ENCODE measurements at regions not wholly inside any gene's neighbourhood (a gene's known extent, or its start where the extent isn't known, plus 50 kb on each side); places are given as distances from the start of the nearest gene placed in this dataset.

DNA sequence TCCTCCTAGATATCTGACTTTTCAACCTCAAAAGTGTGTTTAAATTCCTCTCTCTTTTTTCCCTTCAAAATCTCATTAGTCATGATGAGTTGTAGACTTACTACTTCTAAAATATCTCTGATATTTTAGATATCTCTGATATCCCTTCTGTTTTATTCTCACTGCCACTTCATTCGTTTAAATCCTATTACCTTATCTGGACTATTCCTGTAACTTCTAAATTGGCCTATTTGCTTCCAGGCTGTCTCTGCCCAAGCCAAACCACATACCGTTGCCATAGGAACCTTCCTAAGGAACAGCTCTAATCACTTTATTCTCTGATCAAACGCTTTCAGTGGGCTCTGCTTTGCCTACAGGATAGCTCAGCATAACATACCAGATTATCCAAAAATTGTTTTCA, 333.1 kb upstream of the CHRM3 start:
- TF ChIP-seq CSDC2 (CRISPR knock-in tag; IDR thresholded peaks at IDR 0.05) (peak; percentile 63; the same call in 1 of the 2 replicates), ISL1 (CRISPR knock-in tag; IDR thresholded peaks at IDR 0.05) (peak; percentile 99), SNAI2 (CRISPR knock-in tag; IDR thresholded peaks at IDR 0.05) (no peak), RARB (CRISPR knock-in tag; IDR thresholded peaks at IDR 0.05) (no peak), ZNF8 (CRISPR knock-in tag; IDR thresholded peaks at IDR 0.05) (0 out of 2 replicates have a peak, but pooled peaks have one; percentile 13), ZC3H10 (CRISPR knock-in tag; IDR thresholded peaks at IDR 0.05) (peak; percentile 24; the same call in 1 of the 2 replicates), BACH2 (CRISPR knock-in tag; IDR thresholded peaks at IDR 0.05; ENCODE audit: borderline replicate concordance) (no peak; the same call in 1 of the 2 replicates)
- TF ChIP-seq, protein P1, sequence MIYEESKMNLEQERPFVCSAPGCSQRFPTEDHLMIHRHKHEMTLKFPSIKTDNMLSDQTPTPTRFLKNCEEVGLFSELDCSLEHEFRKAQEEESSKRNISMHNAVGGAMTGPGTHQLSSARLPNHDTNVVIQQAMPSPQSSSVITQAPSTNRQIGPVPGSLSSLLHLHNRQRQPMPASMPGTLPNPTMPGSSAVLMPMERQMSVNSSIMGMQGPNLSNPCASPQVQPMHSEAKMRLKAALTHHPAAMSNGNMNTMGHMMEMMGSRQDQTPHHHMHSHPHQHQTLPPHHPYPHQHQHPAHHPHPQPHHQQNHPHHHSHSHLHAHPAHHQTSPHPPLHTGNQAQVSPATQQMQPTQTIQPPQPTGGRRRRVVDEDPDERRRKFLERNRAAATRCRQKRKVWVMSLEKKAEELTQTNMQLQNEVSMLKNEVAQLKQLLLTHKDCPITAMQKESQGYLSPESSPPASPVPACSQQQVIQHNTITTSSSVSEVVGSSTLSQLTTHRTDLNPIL (CRISPR knock-in tag; IDR thresholded peaks at IDR 0.05; ENCODE audit: low read depth): peak; percentile 75
- TF ChIP-seq, protein P2, sequence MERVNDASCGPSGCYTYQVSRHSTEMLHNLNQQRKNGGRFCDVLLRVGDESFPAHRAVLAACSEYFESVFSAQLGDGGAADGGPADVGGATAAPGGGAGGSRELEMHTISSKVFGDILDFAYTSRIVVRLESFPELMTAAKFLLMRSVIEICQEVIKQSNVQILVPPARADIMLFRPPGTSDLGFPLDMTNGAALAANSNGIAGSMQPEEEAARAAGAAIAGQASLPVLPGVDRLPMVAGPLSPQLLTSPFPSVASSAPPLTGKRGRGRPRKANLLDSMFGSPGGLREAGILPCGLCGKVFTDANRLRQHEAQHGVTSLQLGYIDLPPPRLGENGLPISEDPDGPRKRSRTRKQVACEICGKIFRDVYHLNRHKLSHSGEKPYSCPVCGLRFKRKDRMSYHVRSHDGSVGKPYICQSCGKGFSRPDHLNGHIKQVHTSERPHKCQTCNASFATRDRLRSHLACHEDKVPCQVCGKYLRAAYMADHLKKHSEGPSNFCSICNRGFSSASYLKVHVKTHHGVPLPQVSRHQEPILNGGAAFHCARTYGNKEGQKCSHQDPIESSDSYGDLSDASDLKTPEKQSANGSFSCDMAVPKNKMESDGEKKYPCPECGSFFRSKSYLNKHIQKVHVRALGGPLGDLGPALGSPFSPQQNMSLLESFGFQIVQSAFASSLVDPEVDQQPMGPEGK (CRISPR knock-in tag; IDR thresholded peaks at IDR 0.05; ENCODE audit: borderline replicate concordance): peak; percentile 16; the same call in 1 of the 2 replicates

Measured in SK-N-SH treated with all-trans-retinoic acid at 6 μM for 48 hours (cell line).